ENCODE measurements at regions not wholly inside any gene's neighbourhood (a gene's known extent, or its start where the extent isn't known, plus 50 kb on each side); places are given as distances from the start of the nearest gene placed in this dataset.

DNA sequence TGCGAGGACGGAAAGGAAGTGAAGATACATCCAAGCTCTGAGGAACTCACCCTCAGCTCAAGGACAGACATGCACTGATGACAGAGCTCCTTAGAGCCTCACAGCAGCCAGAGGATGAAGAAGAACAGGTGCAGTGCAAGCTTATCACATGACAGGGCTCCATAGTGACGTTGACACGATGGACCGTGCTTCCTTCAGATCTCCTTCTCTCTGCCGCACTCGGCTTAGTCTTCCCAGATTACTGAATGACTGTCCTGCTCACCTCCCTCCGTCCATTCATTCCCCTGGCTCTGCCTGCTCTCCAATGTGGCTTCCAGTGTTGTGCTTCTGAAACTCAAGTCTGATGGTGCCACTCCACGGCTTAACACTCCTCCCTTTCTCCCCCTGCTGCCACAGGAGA, 161.5 kb upstream of the PFKP start:
- H3K14ac ChIP-seq (ENCODE audit: insufficient read depth, low read length), result no peak overlapping the region
- no peak overlapping the region for H3K9ac ChIP-seq (ENCODE audit: extremely low read depth, insufficient read length, low read length)
- H3K27ac ChIP-seq (ENCODE audit: insufficient read length, low read depth, low read length), result no peak overlapping the region
- no peak overlapping the region for H2BK5ac ChIP-seq (ENCODE audit: insufficient read length, low read length)
- WGBS (ENCODE audit: extremely low coverage, insufficient read length, low lambda C conversion rate), result no CpG with 5 or more reads among the region's 9 CpGs
- Mint-ChIP-seq H3K4me3 (no peak overlapping the region), H3K27me3 (ENCODE audit: low read depth) (no peaks in the 10 kb centered on the region; the same call in none of the 2 replicates), H3K27ac (no peak overlapping the region; a peak in 1 of 7 replicates), H3K4me1 (no peaks in the 10 kb centered on the region), H3K9me3 (no peaks in the 10 kb centered on the region), H3K36me3 (ENCODE audit: insufficient read depth in 1 of 3, low read depth in 3 of 3) (no peaks in the 10 kb centered on the region; a peak in 1 of 7 replicates)
- no peak overlapping the region for H3K4me2 ChIP-seq (ENCODE audit: insufficient read depth, insufficient read length, low read length)
- H3K79me2 ChIP-seq (ENCODE audit: insufficient read depth, low read length), result no peaks in the 10 kb centered on the region
- H3K9me3 ChIP-seq (ENCODE audit: control insufficient read depth, low read depth, low read length), result no peaks in the 10 kb centered on the region
- H2BK120ac ChIP-seq (ENCODE audit: low read depth, low read length, poor library complexity, severe bottlenecking), result no peak overlapping the region
- no peaks in the 10 kb centered on the region for H3K4me1 ChIP-seq (ENCODE audit: insufficient read depth, low read length)
- H3T11ph ChIP-seq (ENCODE audit: low read length), result no peak overlapping the region
- H3K79me1 ChIP-seq (ENCODE audit: insufficient read depth, low read depth, low read length, poor library complexity, severe bottlenecking), result no peaks in the 10 kb centered on the region
- H3K23me2 ChIP-seq (ENCODE audit: insufficient read length, low read depth, low read length, poor library complexity, severe bottlenecking), result no peaks in the 10 kb centered on the region
- H3K23ac ChIP-seq (ENCODE audit: insufficient read length, low read depth, low read length), result no peak overlapping the region
- H4K20me1 ChIP-seq (ENCODE audit: control insufficient read depth, insufficient read depth, insufficient read length), result no peaks in the 10 kb centered on the region
- no peak overlapping the region for H4K5ac ChIP-seq (ENCODE audit: insufficient read length, low read depth, low read length)
- no peak overlapping the region for H4K8ac ChIP-seq (replicated peaks; ENCODE audit: insufficient read length, low read depth, low read length)
- no peak overlapping the region for H2BK20ac ChIP-seq (ENCODE audit: low read depth, low read length, poor library complexity, severe bottlenecking)
- H4K91ac ChIP-seq (ENCODE audit: insufficient read length, low read depth, low read length), result no peak overlapping the region
- no peak overlapping the region for H2BK12ac ChIP-seq (ENCODE audit: insufficient read length, low read depth, low read length)
- TF ChIP-seq, protein P1, sequence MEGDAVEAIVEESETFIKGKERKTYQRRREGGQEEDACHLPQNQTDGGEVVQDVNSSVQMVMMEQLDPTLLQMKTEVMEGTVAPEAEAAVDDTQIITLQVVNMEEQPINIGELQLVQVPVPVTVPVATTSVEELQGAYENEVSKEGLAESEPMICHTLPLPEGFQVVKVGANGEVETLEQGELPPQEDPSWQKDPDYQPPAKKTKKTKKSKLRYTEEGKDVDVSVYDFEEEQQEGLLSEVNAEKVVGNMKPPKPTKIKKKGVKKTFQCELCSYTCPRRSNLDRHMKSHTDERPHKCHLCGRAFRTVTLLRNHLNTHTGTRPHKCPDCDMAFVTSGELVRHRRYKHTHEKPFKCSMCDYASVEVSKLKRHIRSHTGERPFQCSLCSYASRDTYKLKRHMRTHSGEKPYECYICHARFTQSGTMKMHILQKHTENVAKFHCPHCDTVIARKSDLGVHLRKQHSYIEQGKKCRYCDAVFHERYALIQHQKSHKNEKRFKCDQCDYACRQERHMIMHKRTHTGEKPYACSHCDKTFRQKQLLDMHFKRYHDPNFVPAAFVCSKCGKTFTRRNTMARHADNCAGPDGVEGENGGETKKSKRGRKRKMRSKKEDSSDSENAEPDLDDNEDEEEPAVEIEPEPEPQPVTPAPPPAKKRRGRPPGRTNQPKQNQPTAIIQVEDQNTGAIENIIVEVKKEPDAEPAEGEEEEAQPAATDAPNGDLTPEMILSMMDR (conservative IDR thresholded peaks at IDR 0.05), result no peak
- no peak overlapping the region for H3K18ac ChIP-seq (ENCODE audit: insufficient read length, low read depth, low read length)
- H3K56ac ChIP-seq (ENCODE audit: insufficient read length, low read depth, low read length), result no peak overlapping the region
- no peaks in the 10 kb centered on the region for H3K27me3 ChIP-seq (ENCODE audit: insufficient read depth, low read length)
- no peak overlapping the region for H3K4ac ChIP-seq (ENCODE audit: low read depth, low read length)
- H2AK5ac ChIP-seq (ENCODE audit: insufficient read length, low read length), result no peak overlapping the region
- no peak for DNase-seq
- H2AFZ ChIP-seq (ENCODE audit: low read length), result no peak overlapping the region
- no peak overlapping the region for H2BK15ac ChIP-seq (ENCODE audit: low read depth, low read length)
